ENCODE measurements at regions not wholly inside any gene's neighbourhood (a gene's known extent, or its start where the extent isn't known, plus 50 kb on each side); places are given as distances from the start of the nearest gene placed in this dataset.

DNA sequence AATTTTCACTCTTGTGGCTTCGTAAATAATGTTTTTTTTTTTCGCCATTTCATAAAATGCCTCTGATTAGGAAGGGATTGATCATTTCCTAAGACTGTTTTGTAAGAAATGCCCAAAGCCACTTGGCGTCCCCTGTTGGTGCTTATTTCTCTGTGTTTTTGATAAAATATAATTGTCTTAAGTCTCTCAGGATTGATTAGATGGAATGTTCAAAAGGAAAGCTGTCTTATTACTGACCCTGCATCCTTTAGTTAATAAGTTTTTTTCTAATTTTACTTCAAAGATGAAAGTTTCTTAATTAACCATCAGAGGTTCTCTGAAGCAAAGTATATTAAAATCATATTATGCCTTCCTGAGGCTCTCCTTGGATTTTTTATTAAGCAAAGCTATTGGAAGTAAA lies 624.3 kb upstream of the TENM4 start:
- Histone ChIP-seq H3K27ac (replicated peaks; ENCODE audit: low read length) (no peak overlapping the region), H3K4ac (ENCODE audit: low read length) (no peak overlapping the region), H3K14ac (ENCODE audit: low read length) (no peak overlapping the region), H3K36me3 (replicated peaks in 1 of 2; ENCODE audit: control insufficient read depth in 2 of 2, insufficient read depth in 2 of 2, low read length in 2 of 2) (no peaks in the 10 kb centered on the region), H4K8ac (ENCODE audit: low read depth, low read length) (no peak overlapping the region), H2BK120ac (ENCODE audit: low read depth, low read length) (no peak overlapping the region), H3K79me1 (ENCODE audit: low read depth, low read length) (no peaks in the 10 kb centered on the region), H2AK5ac (ENCODE audit: low read depth, low read length) (no peak overlapping the region), H3K9me3 (replicated peaks in 1 of 2; ENCODE audit: control insufficient read depth in 2 of 2, insufficient read depth in 1 of 2, low read depth in 1 of 2, low read length in 2 of 2) (no peaks in the 10 kb centered on the region), H3K4me2 (ENCODE audit: insufficient read depth, low read length, poor library complexity, severe bottlenecking) (no peak overlapping the region), H4K91ac (ENCODE audit: low read depth, low read length, poor library complexity) (no peak overlapping the region), H3K4me1 (ENCODE audit: control insufficient read depth in 2 of 2, insufficient read depth in 1 of 2, low read depth in 1 of 2, low read length in 2 of 2) (no peaks in the 10 kb centered on the region), H3K9ac (ENCODE audit: low read depth, low read length, poor library complexity) (no peak overlapping the region), H2BK5ac (ENCODE audit: low read length) (no peak overlapping the region), H2BK15ac (ENCODE audit: low read length) (no peak overlapping the region), H2BK12ac (ENCODE audit: low read length) (no peak overlapping the region), H3K18ac (ENCODE audit: low read length) (no peak overlapping the region), H2AFZ (ENCODE audit: low read length) (no peak overlapping the region), H3K27me3 (ENCODE audit: control insufficient read depth in 3 of 3, insufficient read depth in 3 of 3, low read depth in 1 of 3, low read length in 3 of 3) (no peaks in the 10 kb centered on the region), H3K23ac (ENCODE audit: low read depth, low read length, poor library complexity) (no peak overlapping the region), H3K4me3 (ENCODE audit: low read length in 2 of 2) (no peak overlapping the region)
- WGBS, 2 donors (ENCODE audit: extremely low coverage in 2 of 2, insufficient read length in 2 of 2, insufficient replicate concordance in 1 of 2), result no CpG with 5 or more reads among the region's 3 CpGs
- no peak for DNase-seq (ENCODE audit: low spot score)

DNA sequence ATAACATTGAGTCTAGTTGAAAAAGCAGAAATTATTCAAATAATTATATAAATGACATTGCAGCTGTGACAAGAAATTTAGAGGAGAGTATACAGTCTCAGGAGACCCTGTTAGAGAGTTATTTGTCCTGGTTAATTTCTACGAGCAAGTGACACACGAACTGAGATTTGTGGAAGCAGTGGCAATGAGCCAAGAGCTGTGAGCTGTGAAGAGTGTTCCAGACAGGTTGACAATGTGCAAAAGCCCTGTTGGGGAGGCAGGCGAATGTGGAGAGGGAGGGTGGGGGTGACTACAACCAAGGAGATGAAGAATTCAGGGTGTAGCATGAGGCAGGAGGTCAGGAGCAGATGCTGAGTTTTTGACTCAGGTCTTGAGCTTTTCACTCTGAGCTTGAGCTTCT lies 620.2 kb upstream of the TENM4 start:
- H3K4me1 ChIP-seq (ENCODE audit: control insufficient read depth in 2 of 2, insufficient read depth in 1 of 2, low read depth in 1 of 2, low read length in 2 of 2), result no peaks in the 10 kb centered on the region
- no peak overlapping the region for H3K4me2 ChIP-seq (ENCODE audit: insufficient read depth, low read length, poor library complexity, severe bottlenecking)
- H2AK5ac ChIP-seq (ENCODE audit: low read depth, low read length), result no peak overlapping the region
- DNase-seq (ENCODE audit: low spot score), result no peak
- no peak overlapping the region for H2AFZ ChIP-seq (ENCODE audit: low read length)
- no peak overlapping the region for H4K91ac ChIP-seq (ENCODE audit: low read depth, low read length, poor library complexity)
- no peaks in the 10 kb centered on the region for H3K27me3 ChIP-seq (ENCODE audit: control insufficient read depth in 3 of 3, insufficient read depth in 3 of 3, low read depth in 1 of 3, low read length in 3 of 3)
- H2BK120ac ChIP-seq (ENCODE audit: low read depth, low read length), result no peak overlapping the region
- H3K4me3 ChIP-seq (ENCODE audit: low read length in 2 of 2), result no peak overlapping the region
- H3K14ac ChIP-seq (ENCODE audit: low read length), result no peak overlapping the region
- H2BK5ac ChIP-seq (ENCODE audit: low read length), result no peak overlapping the region
- no peak overlapping the region for H3K23ac ChIP-seq (ENCODE audit: low read depth, low read length, poor library complexity)
- H3K18ac ChIP-seq (ENCODE audit: low read length), result no peak overlapping the region
- H3K27ac ChIP-seq (replicated peaks; ENCODE audit: low read length), result no peak overlapping the region
- H2BK15ac ChIP-seq (ENCODE audit: low read length), result no peak overlapping the region
- H3K4ac ChIP-seq (ENCODE audit: low read length), result no peak overlapping the region
- no peaks in the 10 kb centered on the region for H3K36me3 ChIP-seq (replicated peaks in 1 of 2; ENCODE audit: control insufficient read depth in 2 of 2, insufficient read depth in 2 of 2, low read length in 2 of 2)
- H3K9ac ChIP-seq (ENCODE audit: low read depth, low read length, poor library complexity), result no peak overlapping the region
- H4K8ac ChIP-seq (ENCODE audit: low read depth, low read length), result no peak overlapping the region
- H3K9me3 ChIP-seq (replicated peaks in 1 of 2; ENCODE audit: control insufficient read depth in 2 of 2, insufficient read depth in 1 of 2, low read depth in 1 of 2, low read length in 2 of 2), result no peaks in the 10 kb centered on the region
- no peaks in the 10 kb centered on the region for H3K79me1 ChIP-seq (ENCODE audit: low read depth, low read length)
- H2BK12ac ChIP-seq (ENCODE audit: low read length), result no peak overlapping the region
- WGBS, 2 donors (ENCODE audit: extremely low coverage in 2 of 2, insufficient read length in 2 of 2, insufficient replicate concordance in 1 of 2), result no CpG with 5 or more reads among the region's 3 CpGs

GRCh38 chr11:80054582-80055165 lies 613.8 kb upstream of the TENM4 start:
- H3K36me3 ChIP-seq (replicated peaks in 1 of 2; ENCODE audit: control insufficient read depth in 2 of 2, insufficient read depth in 2 of 2, low read length in 2 of 2), result no peaks in the 10 kb centered on the region
- no peak overlapping the region for H2BK12ac ChIP-seq (ENCODE audit: low read length)
- no peak overlapping the region for H2AK5ac ChIP-seq (ENCODE audit: low read depth, low read length)
- H2AFZ ChIP-seq (ENCODE audit: low read length), result peak overlapping the region; percentile 0
- no peak overlapping the region for H3K27ac ChIP-seq (replicated peaks; ENCODE audit: low read length)
- DNase-seq (ENCODE audit: low spot score), result no peak
- H3K79me1 ChIP-seq (ENCODE audit: low read depth, low read length), result no peaks in the 10 kb centered on the region
- H3K9ac ChIP-seq (ENCODE audit: low read depth, low read length, poor library complexity), result no peak overlapping the region
- no peak overlapping the region for H2BK5ac ChIP-seq (ENCODE audit: low read length)
- no peaks in the 10 kb centered on the region for H3K9me3 ChIP-seq (replicated peaks in 1 of 2; ENCODE audit: control insufficient read depth in 2 of 2, insufficient read depth in 1 of 2, low read depth in 1 of 2, low read length in 2 of 2)
- no peaks in the 10 kb centered on the region for H3K27me3 ChIP-seq (ENCODE audit: control insufficient read depth in 3 of 3, insufficient read depth in 3 of 3, low read depth in 1 of 3, low read length in 3 of 3)
- H3K4me3 ChIP-seq (ENCODE audit: low read length in 2 of 2), result no peak overlapping the region
- H2BK15ac ChIP-seq (ENCODE audit: low read length), result no peak overlapping the region
- no peaks in the 10 kb centered on the region for H3K4me1 ChIP-seq (ENCODE audit: control insufficient read depth in 2 of 2, insufficient read depth in 1 of 2, low read depth in 1 of 2, low read length in 2 of 2)
- H3K14ac ChIP-seq (ENCODE audit: low read length), result no peak overlapping the region
- H2BK120ac ChIP-seq (ENCODE audit: low read depth, low read length), result no peak overlapping the region
- no peak overlapping the region for H3K23ac ChIP-seq (ENCODE audit: low read depth, low read length, poor library complexity)
- WGBS, 2 donors (ENCODE audit: extremely low coverage in 2 of 2, insufficient read length in 2 of 2, insufficient replicate concordance in 1 of 2), result no CpG with 5 or more reads among the region's 3 CpGs
- H4K91ac ChIP-seq (ENCODE audit: low read depth, low read length, poor library complexity), result no peak overlapping the region
- H3K4ac ChIP-seq (ENCODE audit: low read length), result no peak overlapping the region
- no peak overlapping the region for H3K18ac ChIP-seq (ENCODE audit: low read length)
- no peak overlapping the region for H3K4me2 ChIP-seq (ENCODE audit: insufficient read depth, low read length, poor library complexity, severe bottlenecking)
- no peak overlapping the region for H4K8ac ChIP-seq (ENCODE audit: low read depth, low read length)

DNA sequence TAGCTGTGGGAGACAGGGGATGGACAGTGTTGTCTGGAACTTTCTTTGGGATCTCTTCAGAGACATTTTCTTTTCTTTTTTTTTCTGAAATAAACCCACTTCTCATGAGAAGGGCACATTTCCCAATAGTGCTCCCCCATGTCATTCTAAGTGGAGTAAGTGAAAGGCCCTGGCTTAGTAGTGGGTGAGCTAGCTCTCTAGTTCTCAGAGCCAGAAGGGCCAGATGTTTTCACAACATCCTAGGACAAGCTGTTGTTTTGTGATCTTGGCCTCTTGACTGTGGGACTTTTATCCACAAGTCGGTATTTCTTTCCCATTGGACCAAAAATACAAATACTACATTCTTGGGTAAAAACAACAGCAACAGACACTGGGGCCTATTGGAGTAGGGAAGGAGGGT lies 607.7 kb upstream of the TENM4 start:
- H3K4me1 ChIP-seq (ENCODE audit: control insufficient read depth in 2 of 2, insufficient read depth in 1 of 2, low read depth in 1 of 2, low read length in 2 of 2), result no peaks in the 10 kb centered on the region
- WGBS, 2 donors (ENCODE audit: extremely low coverage in 2 of 2, insufficient read length in 2 of 2, insufficient replicate concordance in 1 of 2), result no CpG with 5 or more reads among the region's 1 CpG
- H3K36me3 ChIP-seq (replicated peaks in 1 of 2; ENCODE audit: control insufficient read depth in 2 of 2, insufficient read depth in 2 of 2, low read length in 2 of 2), result no peaks in the 10 kb centered on the region
- no peak overlapping the region for H3K4me2 ChIP-seq (ENCODE audit: insufficient read depth, low read length, poor library complexity, severe bottlenecking)
- H3K9ac ChIP-seq (ENCODE audit: low read depth, low read length, poor library complexity), result no peak overlapping the region
- H3K23ac ChIP-seq (ENCODE audit: low read depth, low read length, poor library complexity), result no peak overlapping the region
- H3K9me3 ChIP-seq (replicated peaks in 1 of 2; ENCODE audit: control insufficient read depth in 2 of 2, insufficient read depth in 1 of 2, low read depth in 1 of 2, low read length in 2 of 2), result no peaks in the 10 kb centered on the region
- H2BK12ac ChIP-seq (ENCODE audit: low read length), result no peak overlapping the region
- H2AFZ ChIP-seq (ENCODE audit: low read length), result no peak overlapping the region
- no peak overlapping the region for H3K27ac ChIP-seq (replicated peaks; ENCODE audit: low read length)
- no peak overlapping the region for H3K4me3 ChIP-seq (ENCODE audit: low read length in 2 of 2)
- no peak for DNase-seq (ENCODE audit: low spot score)
- H4K8ac ChIP-seq (ENCODE audit: low read depth, low read length), result no peak overlapping the region
- no peak overlapping the region for H2BK5ac ChIP-seq (ENCODE audit: low read length)
- no peak overlapping the region for H3K14ac ChIP-seq (ENCODE audit: low read length)
- H2BK120ac ChIP-seq (ENCODE audit: low read depth, low read length), result no peak overlapping the region
- no peak overlapping the region for H3K18ac ChIP-seq (ENCODE audit: low read length)
- H3K79me1 ChIP-seq (ENCODE audit: low read depth, low read length), result no peaks in the 10 kb centered on the region
- no peak overlapping the region for H3K4ac ChIP-seq (ENCODE audit: low read length)
- H2BK15ac ChIP-seq (ENCODE audit: low read length), result no peak overlapping the region
- H4K91ac ChIP-seq (ENCODE audit: low read depth, low read length, poor library complexity), result no peak overlapping the region
- H2AK5ac ChIP-seq (ENCODE audit: low read depth, low read length), result no peak overlapping the region
- no peaks in the 10 kb centered on the region for H3K27me3 ChIP-seq (ENCODE audit: control insufficient read depth in 3 of 3, insufficient read depth in 3 of 3, low read depth in 1 of 3, low read length in 3 of 3)
